ENCODE measurements at regions not wholly inside any gene's neighbourhood (a gene's known extent, or its start where the extent isn't known, plus 50 kb on each side); places are given as distances from the start of the nearest gene placed in this dataset.

DNA sequence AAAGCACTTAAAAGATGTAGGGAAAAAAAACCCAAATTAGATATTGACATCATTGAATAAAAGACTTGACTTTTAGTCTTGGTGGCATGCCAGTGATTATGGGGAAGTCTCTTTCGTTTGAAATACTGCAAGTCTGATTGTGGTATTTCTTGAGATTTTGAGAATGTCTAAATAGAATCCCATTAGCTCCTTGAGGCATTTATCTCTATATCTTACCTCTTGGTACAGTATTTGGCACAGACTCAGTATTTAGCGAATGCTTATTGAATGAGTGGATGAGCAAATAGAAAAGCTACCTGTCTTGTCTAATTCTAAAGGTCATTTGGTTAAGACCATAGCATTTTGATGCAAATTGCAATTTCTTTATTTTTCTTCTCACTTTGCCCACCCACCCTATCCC, 156.5 kb downstream of the TFAP2B start:
- H3K27me3 ChIP-seq (ENCODE audit: control insufficient read depth, insufficient read depth, low read length): no peaks in the 10 kb centered on the region
- H3K36me3 ChIP-seq (ENCODE audit: control insufficient read depth, insufficient read depth, low read length): no peaks in the 10 kb centered on the region
- H3K4me3 ChIP-seq (ENCODE audit: low read length): no peak overlapping the region
- WGBS (ENCODE audit: insufficient coverage, insufficient read length): no CpG with 5 or more reads among the region's 2 CpGs
- H3K4me1 ChIP-seq (ENCODE audit: control insufficient read depth, insufficient read depth, low read length): no peaks in the 10 kb centered on the region
- H3K9me3 ChIP-seq (ENCODE audit: control insufficient read depth, insufficient read depth, low read length): no peaks in the 10 kb centered on the region
- DNase-seq (ENCODE audit: low read depth, low spot score): no peak
- no peak overlapping the region for H3K27ac ChIP-seq (ENCODE audit: low read length)

DNA sequence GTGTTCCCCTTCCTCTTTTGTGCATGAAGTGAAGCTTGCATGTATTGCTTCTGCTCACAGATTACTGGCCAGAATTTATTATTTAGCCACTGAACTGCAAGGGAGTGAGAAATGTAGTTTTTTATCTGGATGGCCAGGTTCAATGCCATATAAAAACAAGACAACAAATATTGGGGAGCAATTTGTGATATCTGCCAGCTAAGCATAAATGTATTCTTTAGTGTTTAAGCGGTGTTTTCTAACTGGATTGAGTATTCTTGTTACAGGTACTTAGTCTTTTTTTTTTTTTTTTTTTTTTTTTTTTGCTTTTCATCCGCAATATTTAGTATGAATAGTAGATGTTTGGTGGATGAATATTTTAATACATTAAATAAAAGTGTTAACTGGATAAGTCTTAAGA, 158.2 kb downstream of the TFAP2B start:
- Histone ChIP-seq H3K27me3 (ENCODE audit: control insufficient read depth, insufficient read depth, low read length) (no peaks in the 10 kb centered on the region), H3K27ac (ENCODE audit: low read length) (no peak overlapping the region), H3K4me1 (ENCODE audit: control insufficient read depth, insufficient read depth, low read length) (no peaks in the 10 kb centered on the region), H3K4me3 (ENCODE audit: low read length) (no peak overlapping the region), H3K36me3 (ENCODE audit: control insufficient read depth, insufficient read depth, low read length) (no peaks in the 10 kb centered on the region), H3K9me3 (ENCODE audit: control insufficient read depth, insufficient read depth, low read length) (no peaks in the 10 kb centered on the region)
- whole genome bisulfite sequencing (ENCODE audit: insufficient coverage, insufficient read length): no CpG with 5 or more reads among the region's 2 CpGs
- DNase-seq (ENCODE audit: low read depth, low spot score): no peak

GRCh38 chr6:50977796-50978195, 159.1 kb downstream of the TFAP2B start:
- Histone ChIP-seq H3K27me3 (ENCODE audit: control insufficient read depth, insufficient read depth, low read length) (no peaks in the 10 kb centered on the region), H3K4me1 (ENCODE audit: control insufficient read depth, insufficient read depth, low read length) (no peaks in the 10 kb centered on the region), H3K27ac (ENCODE audit: low read length) (no peak overlapping the region), H3K4me3 (ENCODE audit: low read length) (no peak overlapping the region), H3K9me3 (ENCODE audit: control insufficient read depth, insufficient read depth, low read length) (no peaks in the 10 kb centered on the region), H3K36me3 (ENCODE audit: control insufficient read depth, insufficient read depth, low read length) (no peaks in the 10 kb centered on the region)
- no CpG with 5 or more reads among the region's 1 CpG for WGBS (ENCODE audit: insufficient coverage, insufficient read length)
- DNase-seq (ENCODE audit: low read depth, low spot score): no peak

DNA sequence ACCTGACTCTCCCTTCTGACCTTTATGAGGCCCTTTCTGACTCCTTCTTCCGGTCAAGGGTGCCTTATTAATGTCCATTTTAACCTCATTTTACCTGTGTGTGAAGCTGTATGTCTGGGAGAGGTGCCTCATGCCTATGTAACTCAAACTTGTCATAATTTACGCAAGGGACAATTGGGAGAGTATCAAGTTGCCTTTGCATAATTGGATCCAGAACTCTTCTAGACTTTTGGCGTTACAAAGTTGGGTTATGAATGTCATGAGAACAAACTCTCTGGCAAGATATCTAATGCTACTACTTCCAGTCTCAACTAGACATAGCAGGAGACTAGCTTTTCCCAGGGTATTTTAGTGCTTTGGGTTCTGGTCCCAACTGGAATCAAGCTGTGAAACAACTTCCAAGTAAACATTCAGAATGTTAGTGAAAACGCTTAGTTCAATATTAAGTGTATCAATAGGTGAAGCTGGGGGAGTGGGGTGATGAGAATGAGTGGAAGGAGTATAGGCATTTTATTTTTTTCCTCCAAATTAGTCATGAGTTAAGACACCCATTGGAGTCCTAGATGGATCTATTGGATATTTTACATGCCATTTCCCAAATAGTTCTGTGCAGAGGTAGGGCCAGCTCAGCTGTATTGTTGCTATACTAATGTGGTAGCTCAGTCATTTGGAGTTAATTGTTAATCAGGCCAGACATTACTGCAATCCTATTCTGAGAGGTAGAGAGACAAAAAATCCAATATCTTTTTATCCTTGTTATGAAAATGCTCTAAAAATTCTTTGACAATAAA, 159.9 kb downstream of the TFAP2B start:
- DNase-seq (ENCODE audit: low read depth, low spot score): no peak
- H3K27ac ChIP-seq (ENCODE audit: low read length): no peak overlapping the region
- no peaks in the 10 kb centered on the region for H3K36me3 ChIP-seq (ENCODE audit: control insufficient read depth, insufficient read depth, low read length)
- no peaks in the 10 kb centered on the region for H3K27me3 ChIP-seq (ENCODE audit: control insufficient read depth, insufficient read depth, low read length)
- H3K9me3 ChIP-seq (ENCODE audit: control insufficient read depth, insufficient read depth, low read length): no peaks in the 10 kb centered on the region
- no peaks in the 10 kb centered on the region for H3K4me1 ChIP-seq (ENCODE audit: control insufficient read depth, insufficient read depth, low read length)
- no CpG with 5 or more reads among the region's 4 CpGs for WGBS (ENCODE audit: insufficient coverage, insufficient read length)
- H3K4me3 ChIP-seq (ENCODE audit: low read length): no peak overlapping the region

DNA sequence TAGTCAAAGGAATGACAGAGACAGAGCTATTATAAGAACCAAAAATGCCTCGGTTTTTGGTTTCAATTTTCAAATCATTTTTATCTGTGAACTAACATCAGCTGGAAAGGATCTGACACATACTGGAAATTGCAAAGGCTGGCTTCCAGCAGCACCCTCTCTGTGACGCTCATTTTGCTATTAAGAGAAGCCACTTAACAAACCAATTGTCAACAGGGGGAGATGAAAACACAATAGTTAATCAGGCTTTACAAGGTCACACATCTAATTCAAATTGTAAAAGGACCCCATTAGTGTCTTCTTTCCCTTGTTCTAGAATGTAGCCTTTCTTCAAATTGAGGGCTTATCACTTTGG, 160.5 kb downstream of the TFAP2B start:
- no peaks in the 10 kb centered on the region for H3K4me1 ChIP-seq (ENCODE audit: control insufficient read depth, insufficient read depth, low read length)
- H3K36me3 ChIP-seq (ENCODE audit: control insufficient read depth, insufficient read depth, low read length): no peaks in the 10 kb centered on the region
- WGBS (ENCODE audit: insufficient coverage, insufficient read length): no CpG with 5 or more reads among the region's 2 CpGs
- no peak overlapping the region for H3K27ac ChIP-seq (ENCODE audit: low read length)
- DNase-seq (ENCODE audit: low read depth, low spot score): no peak
- H3K4me3 ChIP-seq (ENCODE audit: low read length): no peak overlapping the region
- no peaks in the 10 kb centered on the region for H3K9me3 ChIP-seq (ENCODE audit: control insufficient read depth, insufficient read depth, low read length)
- no peaks in the 10 kb centered on the region for H3K27me3 ChIP-seq (ENCODE audit: control insufficient read depth, insufficient read depth, low read length)

DNA sequence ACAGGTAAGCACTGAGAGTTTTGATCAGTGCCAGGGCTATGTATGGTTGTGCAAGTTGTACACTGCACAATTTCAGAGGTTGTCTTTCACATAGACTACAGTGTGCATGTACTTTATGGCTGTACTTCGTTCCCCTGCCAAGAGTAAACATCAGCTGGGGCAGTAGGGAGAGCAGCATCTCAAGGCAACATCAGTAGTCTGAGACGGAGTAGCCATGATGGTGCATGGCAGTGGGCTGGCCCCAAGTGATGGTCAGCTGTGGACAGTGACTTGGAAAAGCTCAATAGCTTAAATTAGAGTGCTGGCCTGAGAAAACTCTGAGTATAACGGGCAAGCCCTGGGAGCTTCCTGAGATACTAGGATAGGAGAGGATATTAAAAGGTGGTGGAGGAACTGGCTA, 165.5 kb downstream of the TFAP2B start:
- Histone ChIP-seq H3K27ac (ENCODE audit: low read length) (no peak overlapping the region), H3K4me3 (ENCODE audit: low read length) (no peak overlapping the region), H3K27me3 (ENCODE audit: control insufficient read depth, insufficient read depth, low read length) (no peaks in the 10 kb centered on the region), H3K4me1 (ENCODE audit: control insufficient read depth, insufficient read depth, low read length) (no peaks in the 10 kb centered on the region), H3K9me3 (ENCODE audit: control insufficient read depth, insufficient read depth, low read length) (no peaks in the 10 kb centered on the region), H3K36me3 (ENCODE audit: control insufficient read depth, insufficient read depth, low read length) (no peaks in the 10 kb centered on the region)
- no CpG with 5 or more reads among the region's 3 CpGs for WGBS (ENCODE audit: insufficient coverage, insufficient read length)
- DNase-seq (ENCODE audit: low read depth, low spot score): no peak

GRCh38 chr6:50986319-50986718, 167.6 kb downstream of the TFAP2B start:
- H3K27me3 ChIP-seq (ENCODE audit: control insufficient read depth, insufficient read depth, low read length): no peaks in the 10 kb centered on the region
- no peak overlapping the region for H3K4me3 ChIP-seq (ENCODE audit: low read length)
- no peak for DNase-seq (ENCODE audit: low read depth, low spot score)
- no peaks in the 10 kb centered on the region for H3K36me3 ChIP-seq (ENCODE audit: control insufficient read depth, insufficient read depth, low read length)
- no peaks in the 10 kb centered on the region for H3K9me3 ChIP-seq (ENCODE audit: control insufficient read depth, insufficient read depth, low read length)
- H3K4me1 ChIP-seq (ENCODE audit: control insufficient read depth, insufficient read depth, low read length): no peaks in the 10 kb centered on the region
- H3K27ac ChIP-seq (ENCODE audit: low read length): no peak overlapping the region

DNA sequence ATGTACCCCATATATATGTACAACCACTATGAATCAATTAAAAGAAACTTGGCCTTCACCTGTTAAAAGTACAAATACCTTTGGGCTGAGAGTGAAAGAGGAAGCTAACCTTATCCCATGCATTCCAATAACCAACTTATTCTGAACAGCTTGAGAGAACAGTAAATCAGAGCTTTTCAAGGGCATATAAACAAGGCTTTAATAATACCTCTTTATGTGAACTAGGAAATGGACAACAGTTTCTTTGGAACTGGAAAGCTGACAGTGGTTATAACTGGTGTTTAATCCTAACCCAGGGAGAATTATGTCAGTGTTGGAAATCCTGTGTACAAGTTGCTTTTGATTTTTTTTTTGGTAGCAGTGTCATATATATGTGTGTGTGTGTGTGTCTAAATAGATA, 170.5 kb downstream of the TFAP2B start:
- H3K4me1 ChIP-seq (ENCODE audit: control insufficient read depth, insufficient read depth, low read length): no peaks in the 10 kb centered on the region
- H3K27me3 ChIP-seq (ENCODE audit: control insufficient read depth, insufficient read depth, low read length): no peaks in the 10 kb centered on the region
- H3K36me3 ChIP-seq (ENCODE audit: control insufficient read depth, insufficient read depth, low read length): no peaks in the 10 kb centered on the region
- no peak for DNase-seq (ENCODE audit: low read depth, low spot score)
- H3K9me3 ChIP-seq (ENCODE audit: control insufficient read depth, insufficient read depth, low read length): no peaks in the 10 kb centered on the region
- H3K4me3 ChIP-seq (ENCODE audit: low read length): no peak overlapping the region
- H3K27ac ChIP-seq (ENCODE audit: low read length): no peak overlapping the region

DNA sequence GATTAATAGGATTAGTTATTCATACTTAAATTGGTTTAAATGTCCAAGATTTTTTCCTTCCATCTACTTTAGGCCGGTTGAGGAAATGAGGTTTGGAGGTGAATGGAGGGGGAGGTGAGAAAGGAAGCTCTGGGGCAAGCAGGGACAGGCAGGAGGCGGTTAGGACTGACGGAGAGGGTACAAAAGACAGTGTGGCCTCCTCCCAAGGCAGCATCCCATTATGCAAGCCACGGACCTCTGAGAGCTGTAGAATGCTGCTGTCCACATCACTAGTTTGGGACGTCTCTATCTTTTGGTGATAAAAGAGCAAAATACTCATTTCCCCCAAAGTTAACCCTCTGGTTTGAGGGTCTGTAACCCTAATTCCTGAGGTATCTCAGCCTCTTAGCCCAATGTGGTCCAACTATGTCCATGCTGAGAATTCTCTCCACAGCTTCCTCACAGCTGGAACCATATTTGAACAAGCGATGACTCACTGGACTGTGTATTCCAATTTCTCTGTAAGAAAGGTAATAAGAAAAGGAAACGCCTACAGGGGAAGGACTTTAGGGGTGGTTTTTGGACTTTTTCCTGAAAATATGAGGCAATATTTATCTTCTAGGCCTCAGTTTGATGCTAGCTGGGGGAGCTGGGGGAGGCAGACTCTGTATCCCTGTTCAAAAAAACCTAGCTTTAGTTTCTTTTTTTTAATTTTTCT, 172.2 kb downstream of the TFAP2B start:
- Histone ChIP-seq H3K4me1 (ENCODE audit: control insufficient read depth, insufficient read depth, low read length) (no peaks in the 10 kb centered on the region), H3K27ac (ENCODE audit: low read length) (no peak overlapping the region), H3K36me3 (ENCODE audit: control insufficient read depth, insufficient read depth, low read length) (no peaks in the 10 kb centered on the region), H3K27me3 (ENCODE audit: control insufficient read depth, insufficient read depth, low read length) (no peaks in the 10 kb centered on the region), H3K4me3 (ENCODE audit: low read length) (no peak overlapping the region), H3K9me3 (ENCODE audit: control insufficient read depth, insufficient read depth, low read length) (no peaks in the 10 kb centered on the region)
- no CpG with 5 or more reads among the region's 7 CpGs for WGBS (ENCODE audit: insufficient coverage, insufficient read length)
- DNase-seq (ENCODE audit: low read depth, low spot score): no peak

DNA sequence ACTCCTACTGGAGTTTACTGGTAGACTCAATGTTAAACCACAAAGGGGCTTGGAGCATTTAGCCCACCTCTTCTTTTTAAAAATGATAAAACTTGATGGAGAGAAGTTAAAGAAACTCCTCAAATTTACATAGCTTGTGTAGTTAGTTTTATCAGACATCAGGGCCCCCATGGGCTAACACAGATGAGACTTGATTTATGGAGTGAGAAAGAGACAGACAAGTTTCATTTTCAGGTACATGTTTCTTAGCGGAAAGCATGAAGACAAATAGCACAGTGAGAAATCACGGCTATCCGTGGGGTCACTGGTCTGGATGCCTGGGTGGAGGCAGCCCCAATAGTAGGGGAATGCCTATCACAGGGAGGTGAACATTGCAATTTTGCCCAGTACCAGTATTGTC, 173.6 kb downstream of the TFAP2B start:
- Histone ChIP-seq H3K36me3 (ENCODE audit: control insufficient read depth, insufficient read depth, low read length) (no peaks in the 10 kb centered on the region), H3K4me1 (ENCODE audit: control insufficient read depth, insufficient read depth, low read length) (no peaks in the 10 kb centered on the region), H3K4me3 (ENCODE audit: low read length) (no peak overlapping the region), H3K9me3 (ENCODE audit: control insufficient read depth, insufficient read depth, low read length) (no peaks in the 10 kb centered on the region), H3K27ac (ENCODE audit: low read length) (no peak overlapping the region), H3K27me3 (ENCODE audit: control insufficient read depth, insufficient read depth, low read length) (no peaks in the 10 kb centered on the region)
- WGBS (ENCODE audit: insufficient coverage, insufficient read length): no CpG with 5 or more reads among the region's 3 CpGs
- no peak for DNase-seq (ENCODE audit: low read depth, low spot score)

All from iPS DF 6.9 (cell line).